ENCODE measurements at regions not wholly inside any gene's neighbourhood (a gene's known extent, or its start where the extent isn't known, plus 50 kb on each side); places are given as distances from the start of the nearest gene placed in this dataset.

DNA sequence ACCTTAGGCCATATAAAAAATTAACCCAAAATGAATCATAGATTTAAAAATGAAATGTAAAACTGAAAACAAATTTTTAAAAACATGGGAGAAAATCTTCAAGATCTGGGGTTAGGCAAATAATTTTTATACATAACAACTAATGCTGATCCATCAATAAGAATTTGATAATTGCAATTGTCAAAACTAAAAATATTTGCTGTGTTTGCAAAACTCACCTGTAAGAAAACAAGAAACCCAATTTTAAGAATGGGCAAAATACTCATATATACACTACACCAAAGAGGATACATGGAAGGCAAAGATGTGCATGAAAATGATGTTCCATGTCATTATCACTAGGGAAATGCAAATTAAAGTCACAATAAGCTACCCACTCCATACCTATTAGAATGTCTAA lies 194.8 kb upstream of the NRP1 start:
- no peak for DNase-seq

DNA sequence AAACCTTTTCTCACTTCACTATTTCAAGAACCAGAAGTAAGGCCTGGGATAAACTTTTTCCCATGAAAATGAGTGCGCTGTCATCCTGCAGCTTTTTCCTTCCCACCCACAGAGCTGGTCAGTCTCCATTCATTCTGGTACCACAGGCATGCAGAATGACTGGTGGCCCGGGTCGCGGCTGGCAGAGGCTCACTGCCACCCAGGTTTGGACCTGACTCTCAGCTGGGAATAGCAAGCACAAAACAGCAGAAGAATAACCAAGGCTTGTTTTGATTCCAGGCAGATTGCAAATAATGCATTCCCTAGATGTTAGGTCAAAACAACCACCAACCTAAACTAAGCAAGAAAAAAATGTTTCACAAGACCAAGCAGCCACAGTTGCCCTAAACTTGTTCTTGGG lies 190.5 kb upstream of the NRP1 start:
- DNase-seq: no peak

DNA sequence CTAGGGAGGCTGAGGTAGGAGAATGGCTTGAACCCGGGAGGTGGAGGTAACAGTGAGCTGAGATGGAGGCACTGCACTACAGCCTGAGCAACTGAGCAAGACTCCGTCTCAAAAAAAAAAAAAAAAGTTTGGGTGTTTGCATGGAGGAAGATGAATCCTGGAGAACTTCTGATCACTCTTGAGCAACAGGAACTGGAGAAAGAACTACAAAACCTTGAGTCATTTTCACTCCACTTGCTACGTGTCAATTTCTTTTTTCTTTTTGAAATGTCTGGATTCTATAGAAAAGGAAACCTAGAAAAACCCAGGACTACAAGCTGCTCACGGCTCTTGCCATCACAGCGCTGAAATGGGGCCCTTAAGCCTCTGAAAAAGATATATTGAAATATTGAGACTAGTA lies 189.6 kb upstream of the NRP1 start:
- no peak for DNase-seq

DNA sequence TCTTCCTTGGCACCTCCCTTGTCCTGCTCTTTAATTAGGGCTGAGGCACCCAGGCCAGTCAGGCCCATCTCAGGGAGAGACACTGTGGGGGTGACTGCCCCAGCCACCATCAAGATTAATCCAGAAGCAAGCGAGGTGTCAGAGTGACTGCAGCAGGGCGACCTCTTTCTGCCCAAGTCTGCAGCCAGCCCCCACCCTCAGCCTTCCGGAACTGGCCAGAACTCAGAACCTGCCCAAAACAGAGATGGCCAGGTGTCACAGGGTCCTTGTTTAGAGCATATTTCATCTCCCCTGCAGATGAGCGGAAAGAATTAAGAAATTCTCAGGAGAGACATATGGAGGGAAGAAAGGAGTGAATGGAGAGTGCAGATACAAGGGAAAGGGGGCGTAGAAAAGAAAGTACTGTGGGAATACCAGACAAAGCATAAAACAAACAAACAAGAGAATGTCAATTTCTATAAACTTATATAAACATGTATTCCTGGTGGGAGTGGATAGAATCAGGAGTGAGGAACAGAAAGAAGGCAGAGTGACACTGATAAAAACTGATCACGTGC lies 188.8 kb upstream of the NRP1 start:
- DNase-seq: no peak

DNA sequence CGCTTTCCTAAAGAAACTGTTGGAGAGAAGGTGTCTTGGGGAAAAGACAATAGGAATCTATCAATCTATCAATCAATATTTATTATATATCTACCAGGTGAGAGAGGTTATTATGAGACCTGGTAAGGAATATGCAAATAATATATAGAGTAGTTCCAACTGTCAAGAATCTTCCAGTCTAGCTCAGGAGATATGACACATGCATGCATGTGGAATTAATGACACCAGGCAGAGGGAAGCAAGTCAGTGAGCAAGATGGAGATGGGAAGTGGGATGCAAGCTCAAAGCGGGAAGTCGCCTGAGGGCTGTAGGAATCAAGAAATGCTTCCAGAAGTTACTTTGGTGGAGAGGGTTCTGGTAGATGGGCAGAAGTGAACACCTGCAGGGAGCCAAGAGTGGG lies 187.4 kb upstream of the NRP1 start:
- no peak for DNase-seq

DNA sequence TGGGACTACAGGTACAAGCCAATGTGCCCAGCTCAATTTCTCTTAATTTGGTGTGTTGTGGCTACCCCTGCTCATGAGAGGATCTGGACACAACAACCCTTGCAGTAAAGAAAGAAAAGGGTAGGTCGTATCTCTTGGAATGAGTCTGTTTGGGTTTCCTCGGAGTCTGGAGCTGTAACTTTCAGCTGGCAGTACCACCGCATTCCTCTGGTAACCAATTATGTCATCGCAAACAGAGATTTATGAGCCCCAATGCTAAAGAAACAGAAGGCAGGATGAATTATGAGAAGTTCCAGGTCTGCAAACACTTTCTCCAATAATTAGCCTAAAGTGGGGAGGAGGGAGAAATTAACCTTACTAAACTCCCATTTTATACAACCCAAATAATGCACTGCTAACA lies 186.6 kb upstream of the NRP1 start:
- no peak for DNase-seq

DNA sequence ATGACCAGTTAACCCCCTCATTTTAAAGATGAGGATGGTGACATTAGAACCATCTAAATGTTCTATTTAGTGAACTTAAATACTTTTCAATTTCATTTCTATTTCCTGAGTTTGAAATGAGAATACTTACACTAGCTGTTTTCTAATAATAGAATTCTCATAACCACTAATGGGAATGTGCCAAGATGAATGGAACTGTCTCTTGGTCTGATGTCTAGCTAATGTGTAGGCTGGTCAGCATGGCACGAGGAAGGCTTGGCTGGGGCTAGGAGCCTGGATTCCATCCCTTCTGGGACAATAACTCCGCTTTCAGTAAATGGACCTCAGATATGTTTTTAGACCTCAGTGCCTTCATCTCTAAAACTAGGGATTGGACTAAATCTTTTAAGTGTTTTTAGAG lies 185.8 kb upstream of the NRP1 start:
- DNase-seq: no peak

DNA sequence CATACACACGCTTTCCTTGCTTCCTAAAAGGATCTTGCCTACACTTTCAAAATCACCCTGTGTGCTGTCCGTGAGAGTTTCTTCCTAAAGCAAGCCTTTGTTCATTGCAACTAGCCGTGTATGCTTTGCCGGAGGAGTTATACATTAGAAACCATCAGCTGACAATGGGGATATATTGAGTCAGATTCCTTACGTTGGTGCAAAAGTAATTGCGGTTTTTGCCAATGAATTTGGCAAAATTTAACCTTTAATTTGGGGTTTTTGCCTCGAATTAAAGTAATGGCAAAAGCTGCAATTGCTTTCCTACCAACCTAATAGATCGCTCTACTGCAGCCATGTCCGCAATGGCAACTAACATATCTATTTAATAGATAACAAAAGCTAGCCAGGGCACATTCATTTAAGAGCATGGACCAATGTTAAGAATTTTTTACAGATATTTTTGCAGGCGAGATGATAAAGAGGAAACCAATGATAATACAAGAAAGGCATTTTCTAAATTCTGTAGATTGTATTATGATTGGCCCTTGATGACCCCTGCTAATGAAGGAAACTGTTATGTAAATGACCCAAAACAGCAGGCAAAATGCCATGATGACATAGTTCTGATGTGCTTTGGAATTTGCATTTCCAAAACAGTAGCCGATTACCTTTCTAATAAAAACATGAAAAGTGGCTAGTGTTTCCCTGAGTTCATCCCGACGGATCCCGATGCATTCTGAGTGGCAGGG lies 184.8 kb upstream of the NRP1 start:
- DNase-seq: no peak

DNA sequence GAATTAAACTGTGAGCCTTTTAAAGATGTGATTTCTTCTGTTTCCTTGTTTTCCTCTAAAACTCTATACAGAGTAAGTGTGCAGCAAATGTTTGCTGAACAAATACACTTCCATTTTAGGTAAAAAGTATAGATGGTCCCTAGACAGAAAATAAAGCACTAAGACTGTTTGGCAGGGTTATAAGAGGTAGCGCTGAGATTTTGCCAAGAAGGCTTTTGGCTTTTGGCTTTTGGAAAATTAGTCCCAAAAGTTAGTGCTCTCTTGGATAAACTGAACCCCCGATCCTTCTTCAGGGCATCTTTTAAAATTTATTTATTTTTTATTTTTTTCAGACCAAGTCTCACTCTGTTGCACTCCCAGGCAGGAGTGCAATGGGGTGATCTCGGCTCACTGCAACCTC lies 175.7 kb upstream of the NRP1 start:
- no peak for DNase-seq

DNA sequence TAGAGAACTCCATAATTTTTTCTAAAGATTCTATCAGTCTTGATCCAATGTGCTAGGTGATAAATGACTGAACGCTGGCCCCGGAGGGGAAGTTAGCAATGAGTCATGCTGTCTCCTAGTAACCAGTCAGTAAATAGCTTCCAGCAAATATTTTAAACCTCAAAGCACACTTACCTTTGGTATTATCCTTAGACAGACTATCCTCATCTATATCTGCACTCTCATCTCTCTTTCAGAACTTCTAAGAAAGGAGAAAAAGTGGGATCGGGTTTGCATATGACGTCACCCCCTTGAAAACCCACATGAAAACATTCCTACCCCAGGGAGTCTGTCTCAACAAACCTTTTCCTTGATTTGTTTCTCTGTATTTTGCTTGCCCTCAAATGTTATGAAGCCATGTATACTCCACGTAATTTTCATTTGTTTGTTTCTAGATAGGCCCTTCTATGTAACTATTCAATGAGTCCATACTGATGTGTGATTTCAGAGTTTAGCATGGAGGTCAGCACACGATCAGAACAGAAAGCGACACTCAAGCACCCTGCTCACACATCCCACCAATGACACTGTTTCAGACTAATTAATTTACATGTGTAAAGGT lies 174.9 kb upstream of the NRP1 start:
- DNase-seq: peak; percentile 93

DNA sequence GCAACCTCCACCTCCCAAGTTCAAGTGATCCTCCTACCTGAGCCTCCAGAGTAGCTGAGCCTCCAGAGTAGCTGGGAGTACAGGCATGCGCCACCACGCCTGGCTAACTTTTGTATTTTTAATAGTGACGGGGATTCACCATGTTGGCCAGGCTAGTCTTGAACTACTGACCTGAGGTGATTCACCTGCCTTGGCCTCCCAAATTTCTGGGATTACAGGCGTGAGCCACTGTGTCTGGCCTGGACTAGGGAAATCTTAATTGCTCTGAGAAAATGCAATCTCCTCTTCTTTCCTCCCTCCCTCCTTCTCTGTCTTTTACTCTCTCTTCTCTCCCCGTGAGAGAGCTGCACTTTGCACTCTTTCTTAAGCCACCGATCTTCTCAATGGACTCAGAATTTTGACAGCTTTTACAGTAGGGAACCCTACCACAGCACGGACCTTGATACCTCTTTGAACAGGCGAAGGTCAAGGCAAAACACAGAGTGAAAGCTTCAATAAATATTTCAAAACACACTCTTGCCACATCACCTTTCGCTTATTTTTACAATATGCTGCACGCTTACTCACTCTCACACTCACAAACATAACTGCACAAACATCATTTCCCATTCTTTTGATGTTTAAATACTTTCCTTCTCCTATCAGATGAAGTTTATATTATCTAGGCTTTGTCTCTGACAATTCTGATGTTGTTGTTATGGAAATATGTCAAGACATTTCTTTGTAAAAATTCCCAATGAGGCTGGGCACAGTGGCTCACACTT lies 173.4 kb upstream of the NRP1 start:
- DNase-seq: no peak

DNA sequence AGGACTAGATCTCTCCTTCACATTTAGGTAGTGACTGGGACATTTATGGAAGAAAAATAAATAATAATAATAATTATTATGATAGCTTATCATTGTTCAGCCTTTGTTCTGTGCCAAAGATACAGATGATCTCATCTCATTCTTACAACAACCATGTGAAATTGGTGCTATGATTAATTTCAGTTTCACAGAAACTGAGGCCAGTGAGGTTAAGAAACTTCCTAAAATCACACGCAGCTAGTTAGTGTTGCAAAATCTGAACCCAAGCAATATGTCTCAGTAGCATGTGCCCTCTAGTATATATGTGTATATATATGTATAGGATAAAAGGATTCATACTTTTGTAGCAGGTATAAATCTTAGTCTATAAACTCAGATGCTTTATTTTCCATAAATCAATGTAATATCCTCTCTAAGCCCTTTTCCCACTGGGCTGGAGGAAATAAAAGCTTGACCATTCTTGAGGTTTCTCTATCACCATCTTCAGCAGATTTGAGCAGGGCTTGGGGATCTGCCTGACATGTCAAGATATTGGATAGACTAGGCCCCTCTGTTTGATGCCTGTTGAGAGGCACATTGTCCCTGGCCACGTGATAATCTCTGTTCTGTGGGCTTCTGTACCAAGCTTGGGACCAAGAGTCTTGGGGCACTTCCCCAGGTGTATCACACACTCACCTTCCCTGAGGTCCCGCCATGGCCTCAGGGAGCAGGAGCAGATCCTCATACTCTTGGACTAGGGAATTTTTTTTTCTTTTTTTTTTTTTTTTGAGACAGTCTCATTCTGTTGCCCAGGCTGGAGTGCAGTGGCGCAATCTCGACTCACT lies 172.6 kb upstream of the NRP1 start:
- DNase-seq: no peak

DNA sequence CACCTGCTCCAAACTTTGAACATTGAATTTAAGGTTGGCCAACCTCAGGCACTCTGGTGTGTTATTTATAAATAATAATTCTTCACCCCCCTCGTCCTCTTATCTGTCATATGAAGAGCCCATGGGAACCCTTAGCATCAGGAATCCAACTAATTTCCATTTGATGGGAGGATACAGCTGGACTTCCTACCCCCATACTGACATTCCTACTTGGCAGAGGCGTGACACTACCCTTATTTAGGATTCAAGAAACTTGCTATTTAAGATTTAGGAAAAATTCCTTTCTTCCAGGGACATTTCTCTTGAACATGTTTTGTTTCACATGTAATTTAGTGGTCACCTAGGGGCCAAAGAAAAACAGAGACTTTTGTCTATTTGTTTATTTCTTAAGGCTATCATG lies 171.9 kb upstream of the NRP1 start:
- DNase-seq: no peak

DNA sequence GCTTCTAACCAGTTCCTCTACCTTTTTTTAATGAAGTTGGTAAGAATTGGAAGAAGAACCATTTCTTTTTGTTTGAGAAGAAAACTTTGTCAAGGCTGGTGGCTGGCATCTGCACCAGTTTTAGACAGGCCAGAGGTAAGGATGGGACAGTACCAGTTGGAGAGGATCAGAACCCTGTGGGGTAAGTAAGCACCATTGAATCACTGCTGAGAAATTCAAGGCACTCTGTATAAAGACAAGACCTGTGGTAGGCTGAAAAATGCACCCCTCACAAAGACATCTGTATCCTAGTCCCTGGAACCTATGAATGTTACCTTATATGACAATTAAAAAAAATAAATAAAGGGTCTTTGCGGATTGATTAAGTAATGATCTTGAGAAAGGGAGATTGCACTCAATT lies 166.7 kb upstream of the NRP1 start:
- DNase-seq: no peak

DNA sequence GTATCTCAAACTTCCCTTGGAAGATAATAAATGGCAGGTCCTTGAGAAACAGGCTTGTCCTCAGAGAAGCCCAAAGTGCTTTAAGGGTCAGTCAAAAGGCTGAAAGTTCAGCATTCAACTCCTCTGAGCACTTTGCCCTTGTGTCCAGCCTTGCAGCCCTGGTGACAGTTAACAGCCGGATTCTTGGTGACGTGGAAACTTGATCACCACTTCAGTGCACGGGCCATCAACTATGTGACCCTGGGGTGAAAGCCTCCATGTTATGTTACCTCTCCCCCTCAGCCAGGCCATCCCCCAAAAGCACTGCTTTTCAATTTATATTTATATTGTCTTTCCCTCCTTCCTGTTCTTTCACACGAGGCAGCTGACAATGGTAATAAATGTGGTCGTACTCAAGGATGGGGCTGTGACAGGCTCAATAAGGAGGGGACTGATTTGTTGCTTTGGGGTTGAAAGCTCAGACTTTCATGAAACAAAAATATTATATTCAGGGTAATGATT lies 164.0 kb upstream of the NRP1 start:
- no peak for DNase-seq

DNA sequence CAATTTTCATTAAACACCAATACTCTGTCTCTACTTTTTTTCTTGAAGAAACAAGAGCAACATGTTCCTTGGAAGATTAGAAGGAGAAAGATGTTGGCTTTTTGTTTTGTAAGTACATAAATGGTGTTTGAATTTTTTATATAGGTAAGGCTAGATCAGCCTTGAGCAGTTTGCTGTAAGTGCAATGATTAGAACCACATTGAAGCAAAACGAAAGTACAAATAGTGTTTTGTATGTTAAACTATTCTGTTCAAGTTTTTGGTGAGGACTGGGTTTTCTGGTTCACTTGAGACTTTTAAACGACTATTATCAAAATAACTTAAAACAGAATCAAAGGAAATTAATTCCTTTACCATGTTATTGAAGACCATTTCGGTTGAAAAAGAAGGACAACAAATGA lies 162.9 kb upstream of the NRP1 start:
- DNase-seq: no peak

DNA sequence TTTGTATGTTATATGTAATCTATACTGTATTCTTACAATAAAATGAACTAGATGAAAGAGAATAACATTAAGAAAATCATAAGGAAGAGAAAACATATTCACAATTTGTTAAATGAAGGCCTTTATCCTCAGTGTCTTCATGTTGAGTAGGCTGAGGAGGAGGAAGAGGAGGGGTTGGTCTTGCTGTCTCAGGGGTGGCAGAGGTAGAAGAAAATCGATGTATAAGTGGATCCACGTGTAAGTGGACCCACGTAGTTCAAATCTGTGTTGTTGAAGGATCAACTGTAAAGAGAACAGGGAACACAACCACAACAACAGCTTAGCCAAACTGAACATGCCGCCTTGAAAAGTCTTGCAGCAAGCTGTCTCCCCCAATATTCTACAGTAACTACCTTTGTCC lies 161.6 kb upstream of the NRP1 start:
- no peak for DNase-seq

DNA sequence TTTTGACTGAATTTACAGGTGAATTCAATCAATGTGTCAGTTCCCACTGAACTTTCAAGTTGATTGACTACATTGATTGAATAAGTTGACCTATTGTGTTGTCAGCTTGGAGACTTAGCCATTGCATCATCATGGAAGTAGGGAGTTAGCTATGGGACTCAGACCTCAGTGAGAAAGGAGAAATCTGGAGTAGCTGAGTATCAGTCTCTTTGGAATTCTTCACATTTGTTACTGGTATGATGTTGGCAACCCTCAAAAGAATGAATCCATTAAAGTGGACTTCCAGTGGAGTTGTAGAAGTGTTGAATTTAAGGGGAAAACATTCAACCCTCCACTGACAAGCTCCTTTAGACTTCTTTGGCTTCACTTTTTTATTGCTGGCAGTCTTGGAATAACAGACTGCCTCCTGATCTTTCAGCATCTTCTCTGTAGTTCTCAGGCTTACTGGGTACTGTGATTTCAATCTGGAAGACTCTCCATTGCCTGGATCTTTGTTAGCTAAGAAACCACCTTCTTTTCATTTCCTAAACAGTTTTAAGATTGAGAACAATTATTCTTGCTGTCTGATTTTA lies 160.3 kb upstream of the NRP1 start:
- DNase-seq: no peak

DNA sequence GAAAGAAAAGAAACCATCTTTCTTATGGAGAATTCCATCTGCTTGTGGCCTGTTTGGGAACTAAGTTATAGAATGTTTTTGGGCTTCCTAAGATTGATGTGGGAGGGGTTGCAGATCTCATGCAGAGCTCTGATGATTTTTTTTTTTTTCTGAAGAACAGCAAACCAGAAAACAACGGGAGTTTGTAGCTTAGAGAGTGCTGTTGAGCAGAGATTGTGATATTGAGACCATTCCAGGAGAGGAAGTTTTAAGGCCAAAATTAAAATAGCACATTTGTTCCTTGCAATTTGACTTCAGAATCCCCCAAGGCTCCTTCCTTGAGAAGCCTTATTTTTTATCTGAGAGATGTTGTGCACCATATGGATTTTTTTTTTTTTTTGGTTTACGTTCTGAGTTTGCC lies 159.5 kb upstream of the NRP1 start:
- no peak for DNase-seq

DNA sequence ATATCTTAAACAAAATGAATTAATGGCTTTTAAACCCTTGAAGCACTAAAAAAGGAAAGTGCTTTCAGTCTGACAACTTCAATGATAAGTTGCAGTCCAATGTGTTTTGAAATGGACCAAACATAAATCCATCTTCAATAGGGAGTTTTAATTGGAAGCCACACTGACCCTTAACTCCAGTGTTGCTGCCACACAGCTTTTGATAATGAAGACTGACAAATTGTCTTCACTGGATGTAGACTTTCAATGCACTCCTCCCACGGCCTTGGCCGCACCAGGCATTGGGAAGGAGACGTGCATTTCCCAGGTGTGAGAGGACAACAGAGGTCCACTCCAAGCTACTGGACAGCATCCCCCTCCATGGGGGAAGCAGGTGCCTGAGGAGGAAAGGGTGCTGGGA lies 159.0 kb upstream of the NRP1 start:
- DNase-seq: no peak

DNA sequence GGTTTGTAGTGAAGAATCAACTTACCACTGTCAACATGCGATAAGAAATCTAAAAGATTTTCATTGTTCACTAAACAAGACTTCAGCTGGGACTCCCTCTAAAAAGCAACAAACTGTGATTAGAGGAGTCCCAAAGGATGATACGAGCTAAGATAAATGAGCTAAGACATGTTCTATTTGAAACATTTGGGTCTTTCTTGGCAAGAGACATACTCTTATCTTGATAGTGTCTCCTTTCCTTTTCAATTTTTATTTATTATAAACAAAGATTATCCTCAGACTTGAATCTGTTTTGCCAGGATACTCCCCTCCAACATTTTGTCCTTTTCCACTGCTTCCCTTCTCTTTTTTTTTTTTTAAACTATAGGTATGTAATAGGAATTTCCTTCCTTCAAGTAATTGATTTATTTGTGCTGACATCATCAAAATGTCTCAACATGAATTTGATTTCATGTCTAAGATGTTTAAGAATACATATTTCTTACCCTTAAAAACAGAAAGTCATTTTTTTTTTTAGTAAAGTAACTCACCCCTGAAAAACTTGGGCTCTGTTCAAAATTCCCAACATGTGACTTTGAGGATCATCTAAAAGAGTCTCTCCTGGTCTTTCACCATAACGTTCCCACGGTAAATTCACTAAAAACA lies 158.4 kb upstream of the NRP1 start:
- DNase-seq: no peak

Measured in DMS53 (cell line).